Breast epithelium (tissue), 4 donors: ENCODE measurements at regions not wholly inside any gene's neighbourhood (a gene's known extent, or its start where the extent isn't known, plus 50 kb on each side); places are given as distances from the start of the nearest gene placed in this dataset.

Source experiments
- DNase-seq, 2 donors: peaks; one replicate each; pipeline ENCODE4 v3.0.0-alpha.2; 2019; ENCODE audit warnings: low spot score in 2 of 2
- H3K27ac ChIP-seq, 2 donors: fragments of 200-600 bp; sonication (generic) in 1 of 2; one replicate each; pipeline ENCODE4 v1.5.1; 2016 to 2019; ENCODE audit warnings: mild to moderate bottlenecking in 1 of 2
- H3K27me3 ChIP-seq, 2 donors: fragments of 200-600 bp; sonication (generic) in 1 of 2; one replicate each; pipeline versions ENCODE4 v1.5.1 to v1.6.0; 2017 to 2019; ENCODE audit warnings: control low read depth in 1 of 2, mild to moderate bottlenecking in 1 of 2
- H3K36me3 ChIP-seq: fragments of 200-600 bp; one replicate; pipeline ENCODE4 v1.5.1; 2019
- H3K4me1 ChIP-seq, 2 donors: fragments of 200-600 bp; sonication (generic); one replicate each; pipeline ENCODE4 v1.5.1; 2016 to 2019; ENCODE audit warnings: control low read depth in 1 of 2
- H3K4me3 ChIP-seq, 3 donors: fragments of 200-600 bp; sonication (generic); 1 replicate in 2 of 3; 2 replicates in 1 of 3; pipeline ENCODE4 v1.5.1; 2016 to 2019; ENCODE audit warnings: mild to moderate bottlenecking in 3 of 3, moderate library complexity in 2 of 3
- H3K9me3 ChIP-seq, 2 donors: fragments of 200-600 bp; sonication (generic) in 1 of 2; one replicate each; pipeline ENCODE4 v1.5.1; 2016 to 2019; ENCODE audit warnings: control low read depth in 1 of 2
- CTCF ChIP-seq, 3 donors: fragments of 450-650 bp; IDR thresholded peaks; one replicate each; pipeline ENCODE4 v1.5.1; 2016 to 2017; ENCODE audit warnings: antibody characterized with exemption in 3 of 3, mild to moderate bottlenecking in 3 of 3, moderate library complexity in 3 of 3
- POLR2A ChIP-seq: fragments of 450-650 bp; IDR thresholded peaks from one replicate; pipeline ENCODE4 v1.6.1; 2016; ENCODE audit warnings: antibody characterized with exemption, mild to moderate bottlenecking, moderate library complexity
- POLR2AphosphoS5 ChIP-seq, 3 donors: sonication (generic); formaldehyde crosslinking; IDR thresholded peaks; one replicate each; pipeline ENCODE4 v1.6.1; 2017; ENCODE audit warnings: antibody characterized with exemption in 3 of 3
- intact Hi-C: fragments of 100-400 bp; cut with DNase I; formaldehyde crosslinking; loops from one replicate; pipeline ENCODE4 v1.15.1; 2023; ENCODE audit warnings: low total_unique reads

GRCh38 chr7:18345641-18346234 lies 149.8 kb upstream of the HDAC9 start:
- no peak for DNase-seq
- H3K9me3 ChIP-seq = no peaks in the 10 kb centered on the region
- intact Hi-C loops = no loop called here
- TF ChIP-seq POLR2A (no peak), POLR2AphosphoS5 (IDR thresholded peaks at IDR 0.05) (no peak), CTCF (IDR thresholded peaks at IDR 0.05) (peak; percentile 27 to 64 (median 55))
- H3K4me1 ChIP-seq = no peaks in the 10 kb centered on the region
- H3K4me3 ChIP-seq = no peak overlapping the region
- no peaks in the 10 kb centered on the region for H3K36me3 ChIP-seq
- H3K27me3 ChIP-seq = no peaks in the 10 kb centered on the region
- H3K27ac ChIP-seq = no peak overlapping the region

- Histone ChIP-seq H3K4me1 (no peaks in the 10 kb centered on the region), H3K36me3 (no peaks in the 10 kb centered on the region), H3K9me3 (no peaks in the 10 kb centered on the region), H3K27ac (no peak overlapping the region), H3K4me3 (no peak overlapping the region), H3K27me3 (no peaks in the 10 kb centered on the region)
- DNase-seq = no peak
- intact Hi-C loops = no loop called here
- TF ChIP-seq CTCF (IDR thresholded peaks at IDR 0.05) (no peak), POLR2AphosphoS5 (IDR thresholded peaks at IDR 0.05) (no peak), POLR2A (no peak)
Measured at GRCh38 chr7:18347170-18347569, 148.4 kb upstream of the HDAC9 start.

- no peak for DNase-seq
- no peaks in the 10 kb centered on the region for H3K9me3 ChIP-seq
- no peak for TF ChIP-seq CTCF (IDR thresholded peaks at IDR 0.05)
- no peak for TF ChIP-seq POLR2AphosphoS5 (IDR thresholded peaks at IDR 0.05)
- no peak for TF ChIP-seq POLR2A
- no peaks in the 10 kb centered on the region for H3K36me3 ChIP-seq
- intact Hi-C loops = no loop called here
- H3K4me1 ChIP-seq = no peaks in the 10 kb centered on the region
- no peak overlapping the region for H3K4me3 ChIP-seq
- no peak overlapping the region for H3K27ac ChIP-seq
- no peaks in the 10 kb centered on the region for H3K27me3 ChIP-seq
Measured at GRCh38 chr7:18350678-18351077, 144.9 kb upstream of the HDAC9 start.

- H3K27ac ChIP-seq = no peak overlapping the region
- H3K9me3 ChIP-seq = no peaks in the 10 kb centered on the region
- no peaks in the 10 kb centered on the region for H3K36me3 ChIP-seq
- intact Hi-C loops = no loop called here
- H3K27me3 ChIP-seq = no peaks in the 10 kb centered on the region
- H3K4me1 ChIP-seq = no peaks in the 10 kb centered on the region
- H3K4me3 ChIP-seq = no peak overlapping the region
- DNase-seq = no peak
- TF ChIP-seq POLR2A (no peak), CTCF (IDR thresholded peaks at IDR 0.05) (peak in 2 of 3 donors; percentile 25 to 52)
Measured at GRCh38 chr7:18352339-18353255, 143.0 kb upstream of the HDAC9 start.

GRCh38 chr7:18353339-18353738 lies 142.2 kb upstream of the HDAC9 start:
- intact Hi-C loops = no loop called here

More at GRCh38 chr7:18353339-18353738, 142.2 kb upstream of the HDAC9 start:
- Histone ChIP-seq H3K4me1 (no peaks in the 10 kb centered on the region), H3K27ac (no peak overlapping the region), H3K27me3 (no peaks in the 10 kb centered on the region), H3K4me3 (no peak overlapping the region), H3K36me3 (no peaks in the 10 kb centered on the region), H3K9me3 (no peaks in the 10 kb centered on the region)
- no peak for TF ChIP-seq CTCF (IDR thresholded peaks at IDR 0.05)
- TF ChIP-seq POLR2A = no peak
- no peak for TF ChIP-seq POLR2AphosphoS5 (IDR thresholded peaks at IDR 0.05)
- no peak for DNase-seq
